ENCODE measurements at regions not wholly inside any gene's neighbourhood (a gene's known extent, or its start where the extent isn't known, plus 50 kb on each side); places are given as distances from the start of the nearest gene placed in this dataset.
A peak's percentile ranks its signal among the peaks of the same experiment; 100 is the strongest.

DNA sequence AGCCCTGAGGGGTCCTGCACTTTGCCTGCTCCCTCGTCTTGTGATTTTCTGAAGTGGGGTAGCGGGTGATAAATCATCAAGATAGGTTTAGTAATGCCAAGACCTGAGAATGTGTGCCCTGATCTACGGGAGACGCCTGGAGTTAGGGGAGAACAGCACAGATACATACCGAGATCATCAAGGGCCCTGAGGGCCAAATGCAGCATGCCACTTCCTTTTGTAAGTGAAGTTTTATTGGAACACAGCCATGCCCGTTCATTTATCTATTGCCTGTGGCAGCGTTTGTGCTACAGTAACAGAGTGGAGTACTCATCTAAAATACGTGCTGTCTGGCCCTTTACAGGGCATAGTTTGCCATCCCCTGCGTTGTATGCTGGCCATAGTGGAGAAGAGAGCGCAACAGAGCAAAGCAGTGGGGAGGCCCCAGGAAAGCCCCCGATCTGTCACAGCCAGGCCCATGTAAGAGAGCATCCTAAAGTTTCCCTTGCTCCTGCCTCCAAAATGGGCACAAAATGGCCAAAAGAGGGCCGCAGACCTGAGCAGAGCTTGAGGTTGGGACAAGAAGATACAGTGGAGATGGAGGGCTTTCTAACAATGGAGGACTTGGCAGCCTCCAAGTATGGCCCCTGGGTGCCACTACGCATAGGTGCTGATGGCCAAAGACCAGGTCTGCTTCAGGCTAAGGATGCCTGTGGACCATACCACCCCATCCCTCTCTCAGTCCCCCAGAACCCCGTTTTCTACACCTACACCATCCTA lies 167.0 kb downstream of the SMIM20 start:
- CTCF ChIA-PET, result interaction anchor here in 1 of 2 donors (0.6 kb wide), 1 partner anchor 201 kb away, joined by 5 read pairs; no protein-coding TSS in a partner anchor
- POLR2A ChIA-PET, result no interaction called here
- peaks cover 0 to 27% of the 10 kb centered on the region in 2 donors for H3K27me3 Mint-ChIP-seq
- Histone ChIP-seq H3K36me3 (ENCODE audit: control insufficient read depth in 2 of 2, extremely low read depth in 1 of 2, insufficient read depth in 1 of 2, low read length in 1 of 2) (no peaks in the 10 kb centered on the region), H3K9me3 (no peaks in the 10 kb centered on the region), H3K27me3 (replicated peaks in 1 of 2; ENCODE audit: control insufficient read depth in 2 of 2, extremely low read depth in 1 of 2, insufficient read depth in 2 of 2, low read length in 1 of 2) (peaks cover 0 to 5% of the 10 kb centered on the region in 2 experiments), H3K4me1 (ENCODE audit: control insufficient read depth in 1 of 2, extremely low read depth in 1 of 2, insufficient read depth in 2 of 2, low read length in 2 of 2) (peaks cover 0 to 6% of the 10 kb centered on the region in 2 experiments), H3K4me3 (ENCODE audit: control insufficient read depth in 1 of 2, extremely low read depth in 1 of 2, low read length in 1 of 2) (no peak overlapping the region), H3K27ac (ENCODE audit: low read length) (no peak overlapping the region)
- H3K9me3 Mint-ChIP-seq, result peaks cover 0 to 8% (median 0%) of the 10 kb centered on the region in 3 donors
- DNase-seq (no peak), ATAC-seq (replicated peaks in 1 of 4) (no peak)
- WGBS (ENCODE audit: insufficient coverage), result 67% methylated on average over 13 of the region's 14 CpGs
- no peak overlapping the region for H3K4me3 Mint-ChIP-seq
- H3K36me3 Mint-ChIP-seq, result no peaks in the 10 kb centered on the region
- no peak overlapping the region for H3K27ac Mint-ChIP-seq
- H3K4me1 Mint-ChIP-seq, result peaks cover 10 to 21% (median 19%) of the 10 kb centered on the region in 3 donors

DNA sequence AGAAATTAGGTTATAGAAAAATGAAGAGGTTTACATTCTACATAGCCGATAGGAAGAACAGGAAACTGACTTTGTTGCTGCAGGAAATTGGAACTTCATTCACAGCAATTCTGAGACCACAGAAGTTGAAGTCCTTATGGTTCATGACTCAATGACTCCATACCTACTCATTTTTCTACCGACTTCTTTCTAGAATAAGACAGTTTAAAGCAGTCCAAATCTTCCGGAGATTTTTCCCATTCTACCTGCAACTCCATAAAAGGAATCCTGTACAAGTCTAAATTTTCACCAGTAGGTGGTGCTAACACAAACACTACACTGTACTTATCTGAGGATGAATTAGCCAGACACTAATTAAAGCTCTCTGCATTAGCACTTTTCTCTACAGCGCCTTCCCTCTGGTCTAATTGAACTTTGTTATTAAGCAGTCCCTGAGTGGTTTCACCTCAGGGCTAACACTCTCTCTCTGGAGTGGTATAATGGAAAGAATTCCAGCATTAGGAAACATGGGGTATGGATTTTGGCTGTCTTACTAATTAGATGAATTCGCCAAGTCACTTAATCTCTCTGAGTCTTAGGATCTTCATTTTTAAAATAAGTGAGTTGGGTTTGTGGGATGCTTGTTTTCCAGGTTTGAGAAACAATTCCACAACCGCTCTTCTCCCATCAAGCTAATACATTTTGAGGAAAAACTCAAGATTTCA lies 167.9 kb downstream of the SMIM20 start:
- no peaks in the 10 kb centered on the region for H3K4me1 ChIP-seq (ENCODE audit: control insufficient read depth in 1 of 2, extremely low read depth in 1 of 2, insufficient read depth in 2 of 2, low read length in 2 of 2)
- ChIA-PET CTCF (interaction anchor here (0.6 to 2.5 kb wide), 8 partner anchors 8 to 331 kb away, joined by 3 to 22 read pairs (median 5); no protein-coding TSS in a partner anchor), POLR2A (no interaction called here)
- H3K4me3 ChIP-seq (ENCODE audit: control insufficient read depth in 1 of 2, extremely low read depth in 1 of 2, low read length in 1 of 2), result no peak overlapping the region
- H3K4me3 Mint-ChIP-seq, result no peak overlapping the region
- no peaks in the 10 kb centered on the region for H3K36me3 Mint-ChIP-seq
- H3K27me3 ChIP-seq (replicated peaks in 1 of 2; ENCODE audit: control insufficient read depth in 2 of 2, extremely low read depth in 1 of 2, insufficient read depth in 2 of 2, low read length in 1 of 2), result peaks cover 0 to 5% of the 10 kb centered on the region in 2 experiments
- DNase-seq (peak in 2 of 35 experiments; percentile 13 to 66), ATAC-seq (replicated peaks in 1 of 4) (peak; percentile 52 to 71 (median 64))
- H3K27ac Mint-ChIP-seq, result no peak overlapping the region
- peaks cover 0 to 27% of the 10 kb centered on the region in 2 donors for H3K27me3 Mint-ChIP-seq
- H3K4me1 Mint-ChIP-seq, result peaks cover 6 to 19% (median 13%) of the 10 kb centered on the region in 3 donors
- H3K36me3 ChIP-seq (ENCODE audit: control insufficient read depth in 2 of 2, extremely low read depth in 1 of 2, insufficient read depth in 1 of 2, low read length in 1 of 2), result no peaks in the 10 kb centered on the region
- WGBS (ENCODE audit: insufficient coverage), result 4% methylated on average over 2 of the region's 6 CpGs
- H3K9me3 Mint-ChIP-seq, result no peaks in the 10 kb centered on the region
- no peaks in the 10 kb centered on the region for H3K9me3 ChIP-seq
- H3K27ac ChIP-seq (ENCODE audit: low read length), result no peak overlapping the region

DNA sequence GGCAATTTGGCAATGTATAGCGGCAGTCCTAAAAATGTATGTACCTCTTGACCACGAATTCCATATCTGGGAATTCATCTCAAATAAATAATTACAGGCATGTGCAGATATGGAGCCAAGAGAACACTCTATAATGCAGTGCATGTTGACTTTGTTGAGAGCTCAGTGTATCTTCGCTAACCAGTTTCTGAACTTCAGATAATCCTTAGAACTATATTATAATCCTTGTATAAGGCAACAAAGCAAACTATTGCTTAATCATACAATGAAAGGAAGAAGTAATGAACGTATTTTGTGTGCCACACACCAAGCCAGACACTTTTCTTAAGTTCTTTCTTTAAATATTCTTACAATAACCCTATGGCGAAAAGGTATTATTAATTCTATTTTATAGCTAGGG lies 168.5 kb downstream of the SMIM20 start:
- no peak for ATAC-seq (replicated peaks in 1 of 4)
- no peaks in the 10 kb centered on the region for H3K4me1 ChIP-seq (ENCODE audit: control insufficient read depth in 1 of 2, extremely low read depth in 1 of 2, insufficient read depth in 2 of 2, low read length in 2 of 2)
- Mint-ChIP-seq H3K4me3 (no peak overlapping the region), H3K4me1 (peaks cover 6 to 19% (median 13%) of the 10 kb centered on the region in 3 donors), H3K9me3 (no peaks in the 10 kb centered on the region), H3K27me3 (peaks cover 0 to 27% of the 10 kb centered on the region in 2 donors), H3K27ac (no peak overlapping the region), H3K36me3 (no peaks in the 10 kb centered on the region)
- no peak for DNase-seq
- POLR2A ChIA-PET, result no interaction called here
- no CpG with 5 or more reads among the region's 5 CpGs for WGBS (ENCODE audit: insufficient coverage)
- no peaks in the 10 kb centered on the region for H3K9me3 ChIP-seq
- H3K36me3 ChIP-seq (ENCODE audit: control insufficient read depth in 2 of 2, extremely low read depth in 1 of 2, insufficient read depth in 1 of 2, low read length in 1 of 2), result no peaks in the 10 kb centered on the region
- H3K27me3 ChIP-seq (replicated peaks in 1 of 2; ENCODE audit: control insufficient read depth in 2 of 2, extremely low read depth in 1 of 2, insufficient read depth in 2 of 2, low read length in 1 of 2), result peaks cover 0 to 5% of the 10 kb centered on the region in 2 experiments
- no peak overlapping the region for H3K4me3 ChIP-seq (ENCODE audit: control insufficient read depth in 1 of 2, extremely low read depth in 1 of 2, low read length in 1 of 2)
- CTCF ChIA-PET, result interaction anchor here (0.5 to 2.5 kb wide), 9 partner anchors 8 to 574 kb away, joined by 3 to 22 read pairs (median 5); no protein-coding TSS in a partner anchor
- H3K27ac ChIP-seq (ENCODE audit: low read length), result no peak overlapping the region

DNA sequence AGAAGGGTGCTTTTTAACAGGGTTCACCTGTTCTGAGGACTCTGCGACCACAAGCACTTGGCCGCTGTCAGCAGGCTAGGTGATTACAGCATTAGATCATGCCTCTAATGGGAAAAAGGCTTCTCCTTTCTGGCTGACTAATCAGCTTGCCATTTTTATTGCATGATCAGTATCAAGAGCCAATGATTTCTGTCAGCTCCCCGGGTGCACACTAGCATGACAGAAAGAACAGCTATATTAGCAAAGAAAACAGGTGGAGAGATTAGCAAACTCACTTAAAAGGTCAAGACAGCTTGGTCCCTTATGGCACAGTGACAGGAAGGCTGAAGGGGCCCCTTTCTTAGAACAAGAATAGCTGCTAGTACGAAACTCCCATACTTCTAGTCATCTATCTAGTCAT lies 170.0 kb downstream of the SMIM20 start:
- Histone ChIP-seq H3K27ac (ENCODE audit: low read length) (no peak overlapping the region), H3K36me3 (ENCODE audit: control insufficient read depth in 2 of 2, extremely low read depth in 1 of 2, insufficient read depth in 1 of 2, low read length in 1 of 2) (no peaks in the 10 kb centered on the region), H3K4me3 (ENCODE audit: control insufficient read depth in 1 of 2, extremely low read depth in 1 of 2, low read length in 1 of 2) (no peak overlapping the region), H3K9me3 (no peaks in the 10 kb centered on the region), H3K27me3 (replicated peaks in 1 of 2; ENCODE audit: control insufficient read depth in 2 of 2, extremely low read depth in 1 of 2, insufficient read depth in 2 of 2, low read length in 1 of 2) (peaks cover 0 to 5% of the 10 kb centered on the region in 2 experiments), H3K4me1 (ENCODE audit: control insufficient read depth in 1 of 2, extremely low read depth in 1 of 2, insufficient read depth in 2 of 2, low read length in 2 of 2) (peaks cover 0 to 3% of the 10 kb centered on the region in 2 experiments)
- 60% methylated on average over 3 of the region's 4 CpGs for WGBS (ENCODE audit: insufficient coverage)
- Mint-ChIP-seq H3K4me3 (no peak overlapping the region), H3K4me1 (peaks cover 14 to 32% (median 27%) of the 10 kb centered on the region in 3 donors), H3K27ac (no peak overlapping the region), H3K9me3 (no peaks in the 10 kb centered on the region), H3K27me3 (peaks cover 0 to 25% of the 10 kb centered on the region in 2 donors), H3K36me3 (no peaks in the 10 kb centered on the region)
- ChIA-PET CTCF (interaction anchor here (0.7 to 2.5 kb wide), 4 partner anchors 16 to 447 kb away, joined by 3 to 22 read pairs (median 6); no protein-coding TSS in a partner anchor), POLR2A (no interaction called here)
- ATAC-seq (replicated peaks in 1 of 4), result no peak
- DNase-seq, result no peak

DNA sequence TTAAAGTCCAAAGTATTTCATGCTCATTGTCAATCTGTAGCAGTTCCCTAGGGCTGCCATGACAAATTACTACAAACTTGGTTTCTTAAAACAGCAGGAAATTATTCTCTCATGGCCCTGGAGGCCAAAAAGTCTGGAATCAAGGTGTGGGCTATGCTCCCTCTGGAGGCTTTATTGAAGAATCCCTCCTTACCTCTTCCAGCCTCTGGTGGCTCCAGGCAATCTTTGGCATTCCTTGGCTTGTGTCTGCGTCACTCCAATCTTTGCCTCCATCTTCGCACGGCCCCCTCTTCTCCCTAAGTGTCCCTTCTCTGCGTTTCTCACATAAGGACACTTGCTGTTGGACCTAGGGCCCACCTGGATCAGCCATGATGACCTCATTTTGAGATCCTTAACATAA lies 170.4 kb downstream of the SMIM20 start:
- H3K4me3 Mint-ChIP-seq, result no peak overlapping the region
- H3K27me3 Mint-ChIP-seq, result peaks cover 0 to 25% of the 10 kb centered on the region in 2 donors
- Histone ChIP-seq H3K27ac (ENCODE audit: low read length) (no peak overlapping the region), H3K27me3 (replicated peaks in 1 of 2; ENCODE audit: control insufficient read depth in 2 of 2, extremely low read depth in 1 of 2, insufficient read depth in 2 of 2, low read length in 1 of 2) (peaks cover 0 to 5% of the 10 kb centered on the region in 2 experiments), H3K4me3 (ENCODE audit: control insufficient read depth in 1 of 2, extremely low read depth in 1 of 2, low read length in 1 of 2) (no peak overlapping the region), H3K4me1 (ENCODE audit: control insufficient read depth in 1 of 2, extremely low read depth in 1 of 2, insufficient read depth in 2 of 2, low read length in 2 of 2) (peaks cover 0 to 3% of the 10 kb centered on the region in 2 experiments), H3K36me3 (ENCODE audit: control insufficient read depth in 2 of 2, extremely low read depth in 1 of 2, insufficient read depth in 1 of 2, low read length in 1 of 2) (no peaks in the 10 kb centered on the region), H3K9me3 (no peaks in the 10 kb centered on the region)
- ChIA-PET CTCF (interaction anchor here (0.7 to 1.1 kb wide), 2 partner anchors 16 to 447 kb away, joined by 3 read pairs; no protein-coding TSS in a partner anchor), POLR2A (no interaction called here)
- no peaks in the 10 kb centered on the region for H3K9me3 Mint-ChIP-seq
- 98% methylated on average over 4 of the region's 4 CpGs for WGBS (ENCODE audit: insufficient coverage)
- H3K27ac Mint-ChIP-seq, result no peak overlapping the region
- peaks cover 14 to 32% (median 27%) of the 10 kb centered on the region in 3 donors for H3K4me1 Mint-ChIP-seq
- DNase-seq (no peak), ATAC-seq (replicated peaks in 1 of 4) (no peak)
- H3K36me3 Mint-ChIP-seq, result no peaks in the 10 kb centered on the region

DNA sequence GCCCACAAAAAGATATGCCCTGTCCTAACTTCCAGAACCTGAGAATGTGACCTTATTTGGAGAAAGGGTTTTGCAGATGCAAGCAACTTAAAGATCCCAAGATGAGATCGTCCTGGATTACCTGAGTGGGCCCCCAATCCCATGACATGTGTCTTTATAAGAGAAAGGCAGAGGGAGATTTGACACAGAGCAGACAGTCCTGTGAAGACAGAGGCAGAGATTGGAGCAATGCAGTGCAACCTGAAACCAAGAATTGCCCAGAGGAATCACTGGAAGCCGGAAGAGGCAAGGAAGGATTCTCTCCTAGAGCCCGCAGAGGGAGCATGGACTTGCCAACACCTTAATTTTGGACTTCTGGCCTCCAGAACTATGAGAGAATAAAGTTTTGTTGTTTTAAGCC lies 171.5 kb downstream of the SMIM20 start:
- Mint-ChIP-seq H3K4me3 (no peak overlapping the region), H3K4me1 (peaks cover 14 to 29% (median 27%) of the 10 kb centered on the region in 3 donors), H3K36me3 (peaks cover 2% of the 10 kb centered on the region), H3K27ac (no peak overlapping the region), H3K9me3 (peaks cover 1 to 7% (median 7%) of the 10 kb centered on the region in 3 donors), H3K27me3 (peaks cover 0 to 21% of the 10 kb centered on the region in 2 donors)
- H3K27ac ChIP-seq (ENCODE audit: low read length), result no peak overlapping the region
- DNase-seq (no peak), ATAC-seq (replicated peaks in 1 of 4) (no peak)
- no peak overlapping the region for H3K4me3 ChIP-seq (ENCODE audit: control insufficient read depth in 1 of 2, extremely low read depth in 1 of 2, low read length in 1 of 2)
- peaks cover 0 to 3% of the 10 kb centered on the region in 2 experiments for H3K4me1 ChIP-seq (ENCODE audit: control insufficient read depth in 1 of 2, extremely low read depth in 1 of 2, insufficient read depth in 2 of 2, low read length in 2 of 2)
- H3K27me3 ChIP-seq (replicated peaks in 1 of 2; ENCODE audit: control insufficient read depth in 2 of 2, extremely low read depth in 1 of 2, insufficient read depth in 2 of 2, low read length in 1 of 2), result peaks cover 0 to 5% of the 10 kb centered on the region in 2 experiments
- no peaks in the 10 kb centered on the region for H3K9me3 ChIP-seq
- no peaks in the 10 kb centered on the region for H3K36me3 ChIP-seq (ENCODE audit: control insufficient read depth in 2 of 2, extremely low read depth in 1 of 2, insufficient read depth in 1 of 2, low read length in 1 of 2)
- ChIA-PET CTCF (no interaction called here), POLR2A (interaction anchor here in 1 of 2 donors (0.6 kb wide), 1 partner anchor 13 kb away, joined by 3 read pairs; no protein-coding TSS in a partner anchor)
- 93% methylated on average over 1 of the region's 3 CpGs for WGBS (ENCODE audit: insufficient coverage)
